Astrocyte of the cerebellum (primary cell): ENCODE measurements at regions not wholly inside any gene's neighbourhood (a gene's known extent, or its start where the extent isn't known, plus 50 kb on each side); places are given as distances from the start of the nearest gene placed in this dataset.

Experiments used
- DNase-seq: peaks from one replicate; pipeline ENCODE4 v3.0.0-alpha.2; 2011; ENCODE audit warnings: low read depth
- H3K4me3 ChIP-seq: 2 replicates; pipeline ENCODE4 v1.5.1; 2011; ENCODE audit warnings: mild to moderate bottlenecking, low read depth, low read length, moderate library complexity
- CTCF ChIP-seq: IDR thresholded peaks from 2 replicates; pipeline ENCODE4 v1.5.1; 2012; ENCODE audit warnings: low read length, low read depth, moderate library complexity, mild to moderate bottlenecking; ENCODE audit errors: missing control alignments
- in situ Hi-C: cut with HindIII; loops from 2 replicates; pipeline ENCODE4 v1.10.0; 2017; ENCODE audit warnings: low sequenced_read_pairs

GRCh38 chr3:67923796-67924195 lies 269.4 kb upstream of the SUCLG2 start:
- no peak for TF ChIP-seq CTCF
- in situ Hi-C loops: no loop called here
- H3K4me3 ChIP-seq: no peak overlapping the region
- no peak for DNase-seq

- no peak for DNase-seq
- no peak overlapping the region for H3K4me3 ChIP-seq
- TF ChIP-seq CTCF: no peak
- in situ Hi-C loops: no loop called here
These were observed 266.6 kb upstream of the SUCLG2 start for GRCh38 chr3:67920969-67921368.

GRCh38 chr3:67920311-67920710 lies 265.9 kb upstream of the SUCLG2 start:
- TF ChIP-seq CTCF: no peak
- in situ Hi-C loops: no loop called here
- DNase-seq: no peak
- no peak overlapping the region for H3K4me3 ChIP-seq

GRCh38 chr3:67916353-67916752 lies 261.9 kb upstream of the SUCLG2 start:
- TF ChIP-seq CTCF: no peak
- DNase-seq: no peak
- no peak overlapping the region for H3K4me3 ChIP-seq
- in situ Hi-C loops: no loop called here

GRCh38 chr3:67907735-67908134 lies 253.3 kb upstream of the SUCLG2 start:
- no peak for TF ChIP-seq CTCF
- in situ Hi-C loops: no loop called here
- no peak overlapping the region for H3K4me3 ChIP-seq
- no peak for DNase-seq

- DNase-seq: no peak
- in situ Hi-C loops: no loop called here
- no peak for TF ChIP-seq CTCF
These were observed 251.8 kb upstream of the SUCLG2 start for GRCh38 chr3:67906261-67906660.

GRCh38 chr3:67901681-67902080 lies 247.3 kb upstream of the SUCLG2 start:
- no peak for TF ChIP-seq CTCF
- in situ Hi-C loops: no loop called here
- no peak for DNase-seq
- H3K4me3 ChIP-seq: no peak overlapping the region

More at GRCh38 chr3:67906261-67906660, 251.8 kb upstream of the SUCLG2 start:
- H3K4me3 ChIP-seq: no peak overlapping the region
